SK-MEL-5 (cell line): ENCODE measurements at regions not wholly inside any gene's neighbourhood (a gene's known extent, or its start where the extent isn't known, plus 50 kb on each side); places are given as distances from the start of the nearest gene placed in this dataset.

Experiments used
- DNase-seq: peaks from one replicate; pipeline ENCODE4 v3.0.0-alpha.2; 2016; ENCODE audit warnings: low read depth, low spot score
- in situ Hi-C: cut with HindIII; loops from 2 replicates; pipeline ENCODE4 v1.10.0; 2016; ENCODE audit warnings: low sequenced_read_pairs, high pct_unique_total_duplicates, low pct_unique_long_range_greater_than_20kb

- no peak for DNase-seq
- in situ Hi-C loops: no loop called here
Observed at GRCh38 chr4:177070533-177071058, 239.1 kb upstream of the NEIL3 start.

GRCh38 chr4:177077095-177077971, 232.3 kb upstream of the NEIL3 start:
- in situ Hi-C loops: no loop called here
- no peak for DNase-seq

- in situ Hi-C loops: no loop called here
- peak; percentile 19 for DNase-seq
Observed at GRCh38 chr4:177079327-177079726, 230.3 kb upstream of the NEIL3 start.

- in situ Hi-C loops: no loop called here
- DNase-seq: no peak
Observed at GRCh38 chr4:177080388-177080787, 229.3 kb upstream of the NEIL3 start.

GRCh38 chr4:177087060-177087459, 222.6 kb upstream of the NEIL3 start:
- in situ Hi-C loops: no loop called here
- no peak for DNase-seq

- no peak for DNase-seq
- in situ Hi-C loops: no loop called here
Observed at GRCh38 chr4:177087499-177087898, 222.2 kb upstream of the NEIL3 start.

GRCh38 chr4:177091515-177091914, 218.2 kb upstream of the NEIL3 start:
- no peak for DNase-seq
- in situ Hi-C loops: no loop called here

- in situ Hi-C loops: no loop called here
- no peak for DNase-seq
Observed at GRCh38 chr4:177092807-177093206, 216.9 kb upstream of the NEIL3 start.

GRCh38 chr4:177093964-177094363, 215.7 kb upstream of the NEIL3 start:
- peak; percentile 44 for DNase-seq
- in situ Hi-C loops: no loop called here

GRCh38 chr4:177097291-177097690, 212.4 kb upstream of the NEIL3 start:
- in situ Hi-C loops: no loop called here
- DNase-seq: no peak

GRCh38 chr4:177099211-177099610, 210.5 kb upstream of the NEIL3 start:
- no peak for DNase-seq
- in situ Hi-C loops: no loop called here

GRCh38 chr4:177100307-177100706, 209.4 kb upstream of the NEIL3 start:
- in situ Hi-C loops: no loop called here
- DNase-seq: peak; percentile 26

GRCh38 chr4:177103619-177104018, 206.1 kb upstream of the NEIL3 start:
- in situ Hi-C loops: no loop called here
- DNase-seq: no peak

- no peak for DNase-seq
- in situ Hi-C loops: no loop called here
Observed at GRCh38 chr4:177105536-177105935, 204.1 kb upstream of the NEIL3 start.

GRCh38 chr4:177107288-177107921, 202.3 kb upstream of the NEIL3 start:
- in situ Hi-C loops: no loop called here
- peak; percentile 21 for DNase-seq

GRCh38 chr4:177108708-177109107, 201.0 kb upstream of the NEIL3 start:
- DNase-seq: peak; percentile 38
- in situ Hi-C loops: no loop called here

GRCh38 chr4:177109769-177110168, 199.9 kb upstream of the NEIL3 start:
- in situ Hi-C loops: no loop called here
- no peak for DNase-seq

GRCh38 chr4:177116161-177116560, 193.5 kb upstream of the NEIL3 start:
- no peak for DNase-seq
- in situ Hi-C loops: no loop called here

- no peak for DNase-seq
- in situ Hi-C loops: no loop called here
Observed at GRCh38 chr4:177117256-177117655, 192.4 kb upstream of the NEIL3 start.
